GM12874 (cell line): ENCODE measurements at regions not wholly inside any gene's neighbourhood (a gene's known extent, or its start where the extent isn't known, plus 50 kb on each side); places are given as distances from the start of the nearest gene placed in this dataset.

Experiments used
- CTCF ChIP-seq: IDR thresholded peaks from 2 replicates; pipeline ENCODE4 v1.5.1; 2011; ENCODE audit warnings: low read depth, mild to moderate bottlenecking, control low read depth, low read length, moderate library complexity; ENCODE audit not compliant: insufficient read depth

GRCh38 chr2:122179492-122180165, 424.2 kb downstream of the TSN start:
- TF ChIP-seq CTCF = no peak

GRCh38 chr2:122180972-122181371, 425.5 kb downstream of the TSN start:
- TF ChIP-seq CTCF = no peak

- TF ChIP-seq CTCF = no peak
These were observed 427.3 kb downstream of the TSN start for GRCh38 chr2:122182616-122183355.

- TF ChIP-seq CTCF = no peak
These were observed 428.4 kb downstream of the TSN start for GRCh38 chr2:122183890-122184289.

- TF ChIP-seq CTCF = no peak
These were observed 431.3 kb downstream of the TSN start for GRCh38 chr2:122186761-122187222.

- peak; percentile 68 for TF ChIP-seq CTCF
These were observed 435.9 kb downstream of the TSN start for GRCh38 chr2:122191331-122191730.

GRCh38 chr2:122193622-122194021, 438.2 kb downstream of the TSN start:
- no peak for TF ChIP-seq CTCF
